Smooth muscle cell (in vitro differentiated cells): ENCODE measurements at regions not wholly inside any gene's neighbourhood (a gene's known extent, or its start where the extent isn't known, plus 50 kb on each side); places are given as distances from the start of the nearest gene placed in this dataset.

Experiments
- DNase-seq: peaks from one replicate; lab custom pipeline; 2025; ENCODE audit not compliant: unreplicated experiment; lab: John Stamatoyannopoulos, UW
- H2AFZ ChIP-seq: fragments of 200-600 bp; sonication (generic); 2 replicates; pipeline ENCODE4 v1.6.0; 2016; ENCODE audit warnings: antibody characterized with exemption, low read depth, mild to moderate bottlenecking
- H3F3A ChIP-seq: fragments of 200-600 bp; sonication (generic); 2 replicates; pipeline ENCODE4 v1.6.0; 2017; ENCODE audit warnings: antibody characterized with exemption, low read depth
- H3K27ac ChIP-seq: fragments of 200-600 bp; sonication (generic); 2 replicates; pipeline ENCODE4 v1.5.1; 2016; ENCODE audit warnings: low read depth, mild to moderate bottlenecking
- H3K27me3 ChIP-seq: fragments of 200-600 bp; sonication (generic); 2 replicates; pipeline ENCODE4 v1.6.1; 2016; ENCODE audit warnings: low read depth, mild to moderate bottlenecking
- H3K36me3 ChIP-seq: fragments of 200-600 bp; sonication (generic); 2 replicates; pipeline ENCODE4 v1.5.1; 2016; ENCODE audit warnings: low read depth
- H3K4me1 ChIP-seq: fragments of 200-600 bp; sonication (generic); 2 replicates; pipeline ENCODE4 v1.5.1; 2016; ENCODE audit warnings: low read depth
- H3K4me2 ChIP-seq: fragments of 200-600 bp; sonication (generic); 2 replicates; pipeline ENCODE4 v1.6.0; 2016; ENCODE audit warnings: mild to moderate bottlenecking
- H3K4me3 ChIP-seq: fragments of 200-600 bp; sonication (generic); 2 replicates; pipeline ENCODE4 v1.5.1; 2016; ENCODE audit warnings: mild to moderate bottlenecking
- H3K79me2 ChIP-seq: fragments of 200-600 bp; sonication (generic); 2 replicates; pipeline ENCODE4 v1.6.0; 2016; ENCODE audit warnings: low read depth, mild to moderate bottlenecking
- H3K9ac ChIP-seq: fragments of 200-600 bp; sonication (generic); 2 replicates; pipeline ENCODE4 v1.6.0; 2016; ENCODE audit warnings: low read depth
- H3K9me3 ChIP-seq: fragments of 200-600 bp; sonication (generic); replicated peaks from 2 replicates; pipeline ENCODE4 v1.5.1; 2016; ENCODE audit warnings: low read depth
- H4K20me1 ChIP-seq: fragments of 200-600 bp; sonication (generic); 2 replicates; pipeline ENCODE4 v1.6.0; 2016; ENCODE audit warnings: low read depth
- WGBS: methylation state at CpG from one replicate; pipeline ENCODE4 v1.1.7; 2016; ENCODE audit warnings: low lambda C conversion rate; 5-methylcytosine and 5-hydroxymethylcytosine counted together
- TF ChIP-seq, protein P1 (sequence below): fragments of 200-600 bp; sonication (generic); IDR thresholded peaks from 2 replicates; pipeline ENCODE4 v1.5.1; 2017; ENCODE audit warnings: borderline replicate concordance, mild to moderate bottlenecking, antibody characterized with exemption; ENCODE audit not compliant: insufficient read depth, poor library complexity, severe bottlenecking

DNA sequence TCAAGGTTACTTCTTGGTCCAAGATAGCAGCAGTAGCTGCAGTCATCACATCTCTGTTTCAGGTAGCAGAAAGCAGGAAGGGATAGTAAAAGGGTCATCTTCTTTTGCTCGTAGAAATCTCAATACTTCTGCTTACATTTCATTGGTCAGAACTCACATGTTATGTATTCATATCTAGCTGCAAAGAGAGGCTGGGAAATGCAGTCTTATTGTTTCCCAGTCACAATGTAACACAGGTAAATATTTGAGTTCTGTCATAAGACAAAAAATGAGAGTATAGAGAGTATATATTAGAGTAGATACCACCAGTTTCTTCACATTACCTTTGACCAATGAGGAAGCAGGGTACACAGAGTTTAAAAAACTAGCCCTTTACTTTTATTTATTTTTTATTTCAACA, 132.4 kb upstream of the ITGA6 start:
- no peak overlapping the region for H2AFZ ChIP-seq
- no peaks in the 10 kb centered on the region for H3K79me2 ChIP-seq

DNA sequence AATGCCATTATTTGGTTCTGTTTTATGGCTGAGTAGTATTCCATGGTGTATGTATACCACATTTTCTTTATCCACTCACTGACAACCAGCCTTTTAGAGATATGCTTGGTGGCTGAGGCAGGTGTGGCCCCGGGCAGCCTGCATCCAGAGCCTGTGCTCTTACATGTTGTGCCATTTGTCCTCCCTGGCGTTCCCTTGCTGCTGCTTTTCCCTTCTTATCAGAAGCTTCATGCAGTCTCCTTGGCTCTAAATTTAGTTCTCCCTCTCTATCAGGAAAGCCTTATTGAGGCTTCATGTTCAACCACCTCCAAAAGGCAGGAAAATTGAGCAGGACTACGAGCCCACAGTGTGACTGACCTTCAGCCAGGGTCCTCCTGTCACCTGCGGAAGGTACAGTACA, 131.7 kb upstream of the ITGA6 start:
- peaks cover 5% of the 10 kb centered on the region for H3K27me3 ChIP-seq
- H3K27ac ChIP-seq, result no peak overlapping the region
- H3K9me3 ChIP-seq, result no peaks in the 10 kb centered on the region
- no peaks in the 10 kb centered on the region for H4K20me1 ChIP-seq
- no peak overlapping the region for H3K4me3 ChIP-seq
- 91% methylated on average over 4 of the region's 4 CpGs for WGBS
- DNase-seq, result no peak
- H3K36me3 ChIP-seq, result no peaks in the 10 kb centered on the region
- H2AFZ ChIP-seq, result no peak overlapping the region
- H3K9ac ChIP-seq, result no peak overlapping the region
- H3K4me1 ChIP-seq, result peaks cover 6% of the 10 kb centered on the region
- no peaks in the 10 kb centered on the region for H3F3A ChIP-seq
- H3K4me2 ChIP-seq, result no peak overlapping the region
- TF ChIP-seq, protein P1, sequence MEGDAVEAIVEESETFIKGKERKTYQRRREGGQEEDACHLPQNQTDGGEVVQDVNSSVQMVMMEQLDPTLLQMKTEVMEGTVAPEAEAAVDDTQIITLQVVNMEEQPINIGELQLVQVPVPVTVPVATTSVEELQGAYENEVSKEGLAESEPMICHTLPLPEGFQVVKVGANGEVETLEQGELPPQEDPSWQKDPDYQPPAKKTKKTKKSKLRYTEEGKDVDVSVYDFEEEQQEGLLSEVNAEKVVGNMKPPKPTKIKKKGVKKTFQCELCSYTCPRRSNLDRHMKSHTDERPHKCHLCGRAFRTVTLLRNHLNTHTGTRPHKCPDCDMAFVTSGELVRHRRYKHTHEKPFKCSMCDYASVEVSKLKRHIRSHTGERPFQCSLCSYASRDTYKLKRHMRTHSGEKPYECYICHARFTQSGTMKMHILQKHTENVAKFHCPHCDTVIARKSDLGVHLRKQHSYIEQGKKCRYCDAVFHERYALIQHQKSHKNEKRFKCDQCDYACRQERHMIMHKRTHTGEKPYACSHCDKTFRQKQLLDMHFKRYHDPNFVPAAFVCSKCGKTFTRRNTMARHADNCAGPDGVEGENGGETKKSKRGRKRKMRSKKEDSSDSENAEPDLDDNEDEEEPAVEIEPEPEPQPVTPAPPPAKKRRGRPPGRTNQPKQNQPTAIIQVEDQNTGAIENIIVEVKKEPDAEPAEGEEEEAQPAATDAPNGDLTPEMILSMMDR, result no peak
- no peaks in the 10 kb centered on the region for H3K79me2 ChIP-seq

More for the DNA sequence above, 132.4 kb upstream of the ITGA6 start:
- no peaks in the 10 kb centered on the region for H4K20me1 ChIP-seq
- DNase-seq, result no peak
- TF ChIP-seq, protein P1, result no peak
- H3K27ac ChIP-seq, result no peak overlapping the region
- peaks cover 6% of the 10 kb centered on the region for H3K4me1 ChIP-seq
- no peaks in the 10 kb centered on the region for H3K36me3 ChIP-seq
- H3K4me2 ChIP-seq, result no peak overlapping the region
- 96% methylated on average over 1 of the region's 1 CpG for WGBS
- no peaks in the 10 kb centered on the region for H3K9me3 ChIP-seq
- no peak overlapping the region for H3K4me3 ChIP-seq
- peaks cover 5% of the 10 kb centered on the region for H3K27me3 ChIP-seq
- H3F3A ChIP-seq, result no peaks in the 10 kb centered on the region
- no peak overlapping the region for H3K9ac ChIP-seq

DNA sequence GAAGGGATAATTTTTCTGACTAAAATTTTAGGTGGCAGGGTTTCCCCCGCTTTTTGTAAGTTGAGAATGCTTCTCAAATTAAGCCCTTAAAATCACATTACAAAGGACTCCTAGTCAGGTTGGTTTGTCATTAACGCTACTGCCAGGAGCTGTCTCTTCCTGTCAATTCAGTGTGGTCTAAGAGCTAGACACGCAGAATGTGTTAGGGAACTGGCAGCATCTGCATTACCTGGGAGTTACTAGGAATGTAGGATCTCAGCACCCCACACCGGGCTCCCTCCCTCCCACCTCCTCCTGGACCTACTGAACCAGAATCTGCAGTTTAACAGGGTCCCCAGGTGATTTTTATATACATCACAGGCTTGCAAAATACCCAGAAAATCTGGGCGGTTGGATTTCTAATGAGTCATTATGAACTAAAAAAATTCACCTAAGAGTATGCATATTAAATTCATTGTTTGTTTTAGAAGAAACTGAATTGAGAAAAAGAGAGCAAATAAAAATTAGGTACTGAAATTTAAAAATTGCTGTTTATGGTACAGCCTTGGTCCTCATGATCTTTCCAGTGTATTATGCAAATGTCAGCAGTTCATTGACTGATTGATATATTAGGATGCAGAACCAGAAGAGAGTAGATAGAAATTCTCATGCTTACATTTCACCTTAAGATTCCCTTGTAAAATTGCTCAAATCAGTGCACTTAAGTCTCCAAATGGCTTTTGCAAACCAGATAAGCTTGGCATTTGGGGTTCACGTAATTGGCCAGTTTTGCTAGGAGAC, 130.9 kb upstream of the ITGA6 start:
- DNase-seq, result no peak
- no peak overlapping the region for H3K4me2 ChIP-seq
- TF ChIP-seq, protein P1, result no peak
- no peak overlapping the region for H3K27ac ChIP-seq
- H3K9ac ChIP-seq, result no peak overlapping the region
- H3K9me3 ChIP-seq, result no peaks in the 10 kb centered on the region
- H3K79me2 ChIP-seq, result no peaks in the 10 kb centered on the region
- 37% methylated on average over 6 of the region's 6 CpGs for WGBS
- no peaks in the 10 kb centered on the region for H4K20me1 ChIP-seq
- no peaks in the 10 kb centered on the region for H3F3A ChIP-seq
- no peak overlapping the region for H3K4me3 ChIP-seq
- H3K27me3 ChIP-seq, result peaks cover 5% of the 10 kb centered on the region
- H3K4me1 ChIP-seq, result peaks cover 6% of the 10 kb centered on the region
- H3K36me3 ChIP-seq, result no peaks in the 10 kb centered on the region
- H2AFZ ChIP-seq, result no peak overlapping the region

DNA sequence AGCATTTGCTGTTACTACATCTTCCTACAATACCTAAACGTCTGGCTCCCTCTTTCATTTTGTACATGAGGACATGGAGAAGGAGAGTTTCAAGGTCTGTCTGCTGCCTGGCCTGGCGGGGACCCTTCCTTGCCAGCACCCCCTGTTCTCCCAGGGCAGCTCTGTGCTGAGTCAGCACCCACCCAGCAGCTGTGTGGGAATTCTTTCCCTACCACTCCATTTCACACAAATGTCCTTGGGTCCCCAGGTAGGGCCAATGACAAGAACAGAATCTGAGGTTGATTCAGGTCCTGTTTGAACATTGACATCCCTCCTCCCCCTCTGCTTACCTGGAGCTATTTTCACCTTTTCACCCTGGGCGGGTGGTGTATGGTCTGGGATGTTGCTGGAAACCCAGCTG, 129.9 kb upstream of the ITGA6 start:
- Histone ChIP-seq H3K9me3 (no peaks in the 10 kb centered on the region), H3K36me3 (no peaks in the 10 kb centered on the region), H3K4me2 (no peak overlapping the region), H3K4me3 (no peak overlapping the region), H3F3A (no peaks in the 10 kb centered on the region), H3K27me3 (peaks cover 5% of the 10 kb centered on the region), H2AFZ (no peak overlapping the region), H3K79me2 (no peaks in the 10 kb centered on the region), H4K20me1 (no peaks in the 10 kb centered on the region), H3K4me1 (peaks cover 6% of the 10 kb centered on the region), H3K9ac (no peak overlapping the region), H3K27ac (no peak overlapping the region)
- TF ChIP-seq, protein P1, result no peak
- DNase-seq, result no peak
- 43% methylated on average over 3 of the region's 3 CpGs for WGBS
